ENCODE measurements at regions not wholly inside any gene's neighbourhood (a gene's known extent, or its start where the extent isn't known, plus 50 kb on each side); places are given as distances from the start of the nearest gene placed in this dataset.

DNA sequence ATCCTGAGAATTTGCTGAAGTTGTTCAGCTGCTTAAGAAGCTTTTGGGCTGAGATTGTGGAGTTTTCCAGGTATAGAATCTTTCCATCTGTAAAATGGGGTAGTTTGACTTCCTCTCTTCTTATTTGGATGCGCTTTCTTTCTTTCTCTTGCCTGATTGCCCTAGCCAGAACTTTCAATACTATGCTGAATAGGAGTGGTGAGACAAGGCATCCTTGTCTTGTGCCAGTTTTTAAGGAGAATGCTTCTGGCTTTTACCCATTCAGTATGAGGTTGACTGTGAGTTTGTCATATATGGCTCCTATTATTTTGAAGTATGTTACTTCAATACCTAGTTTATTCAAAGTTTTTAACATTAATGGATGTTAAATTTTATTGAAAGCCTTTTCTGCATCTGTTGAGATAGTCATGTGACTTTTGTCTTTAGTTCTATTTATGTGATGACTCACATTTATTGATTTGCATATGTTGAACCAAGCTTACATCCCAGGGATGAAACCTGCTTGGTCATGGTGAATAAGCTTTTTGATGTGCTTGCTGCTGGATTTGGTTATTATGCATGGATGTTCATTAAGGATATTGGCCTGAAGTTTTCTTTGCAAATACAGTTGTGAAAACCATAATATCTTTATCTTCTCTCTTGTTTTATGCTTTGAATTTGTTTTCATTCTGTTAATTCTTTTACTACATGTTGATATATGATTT is 573.8 kb upstream of the NDST4 start:
- TF ChIP-seq POLR2A (IDR thresholded peaks at IDR 0.05): no peak
- no peak for TF ChIP-seq EP300 (IDR thresholded peaks at IDR 0.05)
- TF ChIP-seq, protein P1, sequence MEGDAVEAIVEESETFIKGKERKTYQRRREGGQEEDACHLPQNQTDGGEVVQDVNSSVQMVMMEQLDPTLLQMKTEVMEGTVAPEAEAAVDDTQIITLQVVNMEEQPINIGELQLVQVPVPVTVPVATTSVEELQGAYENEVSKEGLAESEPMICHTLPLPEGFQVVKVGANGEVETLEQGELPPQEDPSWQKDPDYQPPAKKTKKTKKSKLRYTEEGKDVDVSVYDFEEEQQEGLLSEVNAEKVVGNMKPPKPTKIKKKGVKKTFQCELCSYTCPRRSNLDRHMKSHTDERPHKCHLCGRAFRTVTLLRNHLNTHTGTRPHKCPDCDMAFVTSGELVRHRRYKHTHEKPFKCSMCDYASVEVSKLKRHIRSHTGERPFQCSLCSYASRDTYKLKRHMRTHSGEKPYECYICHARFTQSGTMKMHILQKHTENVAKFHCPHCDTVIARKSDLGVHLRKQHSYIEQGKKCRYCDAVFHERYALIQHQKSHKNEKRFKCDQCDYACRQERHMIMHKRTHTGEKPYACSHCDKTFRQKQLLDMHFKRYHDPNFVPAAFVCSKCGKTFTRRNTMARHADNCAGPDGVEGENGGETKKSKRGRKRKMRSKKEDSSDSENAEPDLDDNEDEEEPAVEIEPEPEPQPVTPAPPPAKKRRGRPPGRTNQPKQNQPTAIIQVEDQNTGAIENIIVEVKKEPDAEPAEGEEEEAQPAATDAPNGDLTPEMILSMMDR (IDR thresholded peaks at IDR 0.05): no peak

Measured in sigmoid colon (tissue), 4 donors.